ENCODE measurements at regions not wholly inside any gene's neighbourhood (a gene's known extent, or its start where the extent isn't known, plus 50 kb on each side); places are given as distances from the start of the nearest gene placed in this dataset.

- TF ChIP-seq REST (IDR thresholded peaks at IDR 0.05; ENCODE audit: unreplicated experiment), result no peak
- no peak for TF ChIP-seq EZH2 (IDR thresholded peaks at IDR 0.05; ENCODE audit: low read depth, unreplicated experiment)
- peak in 1 of 2 experiments; percentile 28; a peak in 2 of 4 replicates for TF ChIP-seq CTCF (conservative IDR thresholded peaks at IDR 0.05; ENCODE audit: low read depth in 2 of 2)
- TF ChIP-seq EZH2phosphoT487 (IDR thresholded peaks at IDR 0.05; ENCODE audit: unreplicated experiment), result no peak
- no peak for TF ChIP-seq ZNF114 (CRISPR knock-in tag; IDR thresholded peaks at IDR 0.05)
- TF ChIP-seq POLR2AphosphoS5 (IDR thresholded peaks at IDR 0.05; ENCODE audit: low read depth), result no peak
- TF ChIP-seq CREB1 (CRISPR knock-in tag; IDR thresholded peaks at IDR 0.05; ENCODE audit: low read depth), result no peak
- no peak for TF ChIP-seq NANOG (IDR thresholded peaks at IDR 0.05; ENCODE audit: borderline replicate concordance)
- no peak for TF ChIP-seq JUNB (IDR thresholded peaks at IDR 0.05; ENCODE audit: unreplicated experiment)
- TF ChIP-seq ETS1 (IDR thresholded peaks at IDR 0.05), result no peak
- no peak for TF ChIP-seq ZNF331 (CRISPR knock-in tag; IDR thresholded peaks at IDR 0.05; ENCODE audit: low read depth)
Observed at GRCh38 chr13:89577301-89577700, 1770.2 kb upstream of the MIR17HG start.

All from GM23338 (cell line).